T-helper 17 cell (primary cell): ENCODE measurements at regions not wholly inside any gene's neighbourhood (a gene's known extent, or its start where the extent isn't known, plus 50 kb on each side); places are given as distances from the start of the nearest gene placed in this dataset.

ENCODE experiments used
- ATAC-seq: fragments of 150-1000 bp; cut with Tn5 transposase; 2 replicates; pipeline ENCODE4 v1.10.0; 2021; ENCODE audit warnings: mild to moderate bottlenecking, moderate library complexity
- DNase-seq, 3 donors: peaks; one replicate each; pipeline versions ENCODE4 v3.0.0 to v3.0.0-alpha.2; 2020 to 2021
- H3K9me3 ChIP-seq: one replicate; pipeline ENCODE4 v1.7.0; 2013; ENCODE audit warnings: low read length, mild to moderate bottlenecking; ENCODE audit not compliant: control insufficient read depth, poor library complexity, severe bottlenecking
- H3K27ac Mint-ChIP-seq: one replicate; pipeline ENCODE4 v1.8.0; 2022; ENCODE audit warnings: mild to moderate bottlenecking, moderate library complexity, mixed read lengths
- H3K27me3 Mint-ChIP-seq: one replicate; pipeline ENCODE4 v1.8.0; 2022; ENCODE audit warnings: mixed read lengths
- H3K36me3 Mint-ChIP-seq: one replicate; pipeline ENCODE4 v1.8.0; 2022; ENCODE audit warnings: low read depth, mixed read lengths
- H3K4me1 Mint-ChIP-seq: one replicate; pipeline ENCODE4 v1.8.0; 2022; ENCODE audit warnings: mild to moderate bottlenecking, mixed read lengths
- H3K4me3 Mint-ChIP-seq: one replicate; pipeline ENCODE4 v1.8.0; 2022; ENCODE audit warnings: mild to moderate bottlenecking, moderate library complexity, mixed read lengths

DNA sequence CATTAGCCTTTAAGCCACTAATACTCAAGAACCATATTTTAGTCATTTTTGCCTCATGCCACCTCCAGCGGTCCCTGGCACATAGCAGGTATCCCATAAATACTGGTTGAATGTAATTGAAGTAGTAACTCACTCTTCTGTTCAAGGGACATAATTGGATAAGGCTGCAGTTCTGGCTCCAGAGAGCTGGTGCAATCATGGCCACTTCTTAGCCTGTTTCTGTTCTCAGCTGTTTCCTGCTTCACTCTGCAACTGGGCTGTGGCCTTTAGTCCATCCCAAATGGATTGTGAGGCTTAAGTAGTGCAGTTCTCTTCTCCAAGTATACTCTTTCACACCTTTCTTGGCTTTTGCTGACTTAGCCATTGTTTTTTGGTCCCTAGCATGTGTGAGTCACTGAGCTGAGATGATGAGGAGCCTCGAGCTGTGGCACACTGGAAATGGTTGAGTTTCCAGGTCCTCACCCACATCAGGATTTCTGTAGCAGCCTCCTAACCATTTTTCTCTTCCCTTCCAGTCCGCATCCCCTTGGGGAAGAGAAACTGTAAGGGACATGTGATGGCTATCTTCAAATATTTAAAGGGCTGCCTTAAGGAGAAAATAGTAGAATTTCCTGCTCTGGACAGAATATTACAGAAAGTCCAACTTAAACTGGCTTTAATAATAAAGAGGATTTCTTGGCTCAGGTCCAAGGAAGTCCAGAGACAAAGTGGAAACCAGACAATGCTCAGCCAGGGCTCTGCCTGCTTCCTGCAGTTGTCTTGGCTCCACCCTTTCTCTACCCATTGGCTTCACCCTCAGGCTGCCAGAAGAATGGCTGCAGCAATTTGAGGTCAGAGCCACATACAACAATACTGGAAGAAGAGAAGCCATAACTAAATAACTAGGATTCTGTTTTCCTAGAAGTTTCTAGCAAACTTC is 305.4 kb upstream of the ROPN1 start:
- peaks cover 2% of the 10 kb centered on the region for H3K36me3 Mint-ChIP-seq
- ATAC-seq (no peak), DNase-seq (no peak)
- H3K27ac Mint-ChIP-seq = no peak overlapping the region
- peaks cover 39% of the 10 kb centered on the region for H3K27me3 Mint-ChIP-seq
- H3K9me3 ChIP-seq = no peaks in the 10 kb centered on the region
- no peak overlapping the region for H3K4me3 Mint-ChIP-seq
- no peaks in the 10 kb centered on the region for H3K4me1 Mint-ChIP-seq

DNA sequence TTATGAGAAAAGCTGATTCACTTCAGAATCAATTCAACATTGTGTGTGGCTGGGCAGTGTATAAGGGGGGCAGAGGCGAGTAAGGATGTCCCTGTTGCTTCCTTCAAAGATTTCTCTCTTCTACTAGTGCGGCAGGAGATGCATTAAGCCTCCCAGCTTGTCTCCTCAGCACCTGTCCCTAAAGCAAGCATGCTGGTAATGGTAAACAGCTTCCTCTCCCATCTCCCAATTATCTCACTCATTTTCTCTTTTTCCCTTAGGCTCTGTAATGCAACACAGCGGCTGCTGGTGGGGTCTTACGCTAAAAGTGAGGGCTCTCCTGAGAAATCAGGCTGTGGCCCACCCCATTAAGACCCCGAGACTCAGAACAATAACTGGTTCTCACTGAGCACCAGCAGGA is 306.4 kb upstream of the ROPN1 start:
- no peaks in the 10 kb centered on the region for H3K4me1 Mint-ChIP-seq
- ATAC-seq = no peak

DNA sequence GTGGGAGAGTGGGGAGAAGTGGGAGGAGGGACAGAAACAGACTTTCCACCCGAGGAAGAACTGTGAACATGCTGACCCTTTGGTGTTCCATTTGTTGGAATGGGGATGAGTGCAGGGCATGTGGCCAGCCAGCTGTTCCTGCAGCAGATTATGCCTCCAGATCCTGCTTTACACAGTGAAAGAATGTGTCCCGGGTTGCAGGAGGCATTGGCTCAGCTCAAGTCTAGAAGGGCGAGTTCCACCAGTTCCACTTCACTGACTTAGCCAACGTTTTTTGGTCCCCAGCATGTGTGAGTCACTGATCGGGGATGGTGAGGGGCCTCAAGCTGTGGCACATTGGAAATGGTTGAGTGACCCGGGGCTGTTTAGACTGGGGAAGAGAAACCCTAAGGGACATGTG is 307.0 kb upstream of the ROPN1 start:
- Mint-ChIP-seq H3K27me3 (peaks cover 34% of the 10 kb centered on the region), H3K4me1 (no peaks in the 10 kb centered on the region), H3K27ac (no peak overlapping the region), H3K4me3 (no peak overlapping the region), H3K36me3 (peaks cover 2% of the 10 kb centered on the region)
- DNase-seq (no peak), ATAC-seq (no peak)
- no peaks in the 10 kb centered on the region for H3K9me3 ChIP-seq

More for the DNA sequence above, 306.4 kb upstream of the ROPN1 start:
- H3K27ac Mint-ChIP-seq = no peak overlapping the region
- no peaks in the 10 kb centered on the region for H3K9me3 ChIP-seq
- DNase-seq = no peak
- H3K4me3 Mint-ChIP-seq = no peak overlapping the region
- H3K36me3 Mint-ChIP-seq = peaks cover 2% of the 10 kb centered on the region
- peaks cover 38% of the 10 kb centered on the region for H3K27me3 Mint-ChIP-seq

DNA sequence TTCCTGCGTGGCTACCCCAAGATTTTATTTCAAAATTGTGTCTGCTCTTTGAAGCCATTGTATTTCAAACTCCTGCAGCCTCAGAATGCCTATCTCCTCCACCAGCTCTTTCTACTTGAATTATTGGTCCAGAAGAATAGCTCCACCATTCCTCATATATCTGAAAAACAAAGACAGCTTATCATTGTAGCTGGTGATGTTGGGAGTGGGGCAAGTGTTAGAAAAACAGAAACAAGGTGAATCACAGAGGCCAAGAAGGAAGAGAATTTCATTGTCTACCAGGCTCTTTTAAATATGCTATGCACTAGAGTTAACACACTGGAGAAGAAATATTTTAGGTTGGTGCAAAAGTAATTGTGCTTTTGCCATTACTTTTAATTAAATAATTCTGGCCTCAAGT is 307.9 kb upstream of the ROPN1 start:
- no peaks in the 10 kb centered on the region for H3K4me1 Mint-ChIP-seq
- no peak overlapping the region for H3K4me3 Mint-ChIP-seq
- no peaks in the 10 kb centered on the region for H3K9me3 ChIP-seq
- peaks cover 31% of the 10 kb centered on the region for H3K27me3 Mint-ChIP-seq
- H3K27ac Mint-ChIP-seq = no peak overlapping the region
- ATAC-seq (no peak), DNase-seq (no peak)
- H3K36me3 Mint-ChIP-seq = no peaks in the 10 kb centered on the region

DNA sequence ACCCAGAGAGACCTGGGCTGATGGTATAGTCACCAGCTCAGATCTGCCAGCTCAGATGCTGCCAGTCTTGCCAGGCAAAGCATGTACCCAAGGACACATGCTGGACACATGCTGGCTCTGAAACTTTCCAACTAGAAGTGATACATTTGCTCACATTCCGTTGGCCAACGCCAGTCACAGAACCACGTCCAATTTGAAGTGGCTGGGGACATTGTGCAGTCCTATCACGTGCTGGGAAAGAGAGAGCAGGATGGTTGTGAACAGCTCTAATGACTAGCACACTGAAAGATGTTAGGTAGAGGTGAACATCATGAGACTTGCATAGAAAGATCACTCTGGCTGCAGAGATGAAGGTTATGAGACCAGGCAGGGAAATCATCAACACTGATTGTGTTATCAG is 308.5 kb upstream of the ROPN1 start:
- no peak for DNase-seq
- no peak for ATAC-seq
- Mint-ChIP-seq H3K4me1 (no peaks in the 10 kb centered on the region), H3K27ac (no peak overlapping the region), H3K36me3 (no peaks in the 10 kb centered on the region), H3K4me3 (no peak overlapping the region), H3K27me3 (peaks cover 31% of the 10 kb centered on the region)
- no peaks in the 10 kb centered on the region for H3K9me3 ChIP-seq

DNA sequence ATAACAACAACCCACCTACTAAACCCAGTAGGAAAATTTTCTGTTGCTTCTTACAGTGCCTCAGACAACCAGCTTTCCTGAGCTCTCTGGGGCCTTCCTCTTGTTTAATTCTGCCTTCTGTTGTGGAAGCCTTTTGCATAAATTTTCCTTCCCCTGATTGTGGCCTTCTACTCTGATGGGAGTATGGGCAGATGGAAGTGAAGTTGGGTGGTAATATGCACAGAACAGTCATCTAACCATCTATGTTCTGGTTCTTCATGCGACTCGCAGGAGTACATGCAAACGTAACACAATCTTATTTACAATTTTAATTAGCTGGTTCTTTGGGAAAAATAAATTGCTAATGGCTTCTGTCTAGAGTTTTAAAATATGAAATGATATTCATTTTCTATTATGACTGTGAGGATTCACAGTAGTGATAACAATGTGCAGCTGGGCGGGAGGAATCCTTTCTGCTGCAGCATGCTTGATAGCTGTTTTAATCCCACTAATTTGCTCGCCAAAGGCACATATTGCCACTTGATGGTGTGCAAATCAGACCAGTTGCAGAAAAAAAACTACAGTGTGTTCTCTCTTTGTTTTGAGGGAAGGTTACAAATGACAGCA is 311.5 kb upstream of the ROPN1 start:
- Mint-ChIP-seq H3K27ac (no peak overlapping the region), H3K36me3 (no peaks in the 10 kb centered on the region), H3K4me3 (no peak overlapping the region), H3K27me3 (peaks cover 18% of the 10 kb centered on the region), H3K4me1 (no peaks in the 10 kb centered on the region)
- no peaks in the 10 kb centered on the region for H3K9me3 ChIP-seq
- DNase-seq = no peak
- no peak for ATAC-seq

DNA sequence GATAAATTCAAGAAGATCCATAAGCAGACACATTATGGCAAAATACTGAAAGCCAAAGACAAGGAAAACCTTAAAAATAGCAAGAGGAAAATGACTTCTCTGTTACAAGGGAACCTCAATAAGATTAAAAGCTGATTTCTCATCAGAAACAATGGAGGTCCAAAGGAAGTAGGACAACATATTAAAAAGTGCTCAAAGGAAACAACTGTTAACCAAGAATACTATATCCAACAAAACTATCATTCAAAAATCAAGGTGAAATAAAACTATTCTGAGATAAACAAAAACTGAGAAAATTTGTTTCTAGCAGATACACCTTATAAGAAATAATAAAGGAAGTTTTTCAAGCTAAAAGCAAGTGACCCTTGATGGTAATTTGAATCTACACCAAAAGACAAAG is 314.7 kb upstream of the ROPN1 start:
- no peak for DNase-seq
- no peaks in the 10 kb centered on the region for H3K4me1 Mint-ChIP-seq
- no peaks in the 10 kb centered on the region for H3K9me3 ChIP-seq
- no peaks in the 10 kb centered on the region for H3K36me3 Mint-ChIP-seq
- ATAC-seq = no peak
- H3K27ac Mint-ChIP-seq = no peak overlapping the region
- no peak overlapping the region for H3K4me3 Mint-ChIP-seq
- peaks cover 2% of the 10 kb centered on the region for H3K27me3 Mint-ChIP-seq

DNA sequence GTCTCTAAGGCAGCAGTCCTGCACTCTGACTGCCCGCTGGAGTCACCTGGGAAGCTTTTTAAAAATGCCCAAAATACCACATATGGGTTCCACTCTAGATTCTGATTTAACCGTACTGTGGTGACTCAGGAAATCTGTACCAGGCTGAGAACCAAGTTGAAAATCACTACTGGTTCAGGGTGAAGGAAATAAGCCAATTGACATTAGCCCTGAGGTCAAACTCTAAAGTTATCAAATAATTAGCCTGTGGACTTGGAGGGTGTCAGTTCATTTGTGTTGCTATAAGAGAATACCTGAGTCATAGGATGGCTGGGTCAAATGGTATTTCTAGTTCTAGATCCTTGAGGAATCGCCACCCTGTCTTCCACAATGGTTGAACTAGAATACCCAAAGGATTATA is 321.7 kb upstream of the ROPN1 start:
- DNase-seq = no peak
- Mint-ChIP-seq H3K27ac (no peak overlapping the region), H3K27me3 (peaks cover 6% of the 10 kb centered on the region), H3K4me1 (no peaks in the 10 kb centered on the region), H3K4me3 (no peak overlapping the region), H3K36me3 (no peaks in the 10 kb centered on the region)
- no peak for ATAC-seq
- no peaks in the 10 kb centered on the region for H3K9me3 ChIP-seq

DNA sequence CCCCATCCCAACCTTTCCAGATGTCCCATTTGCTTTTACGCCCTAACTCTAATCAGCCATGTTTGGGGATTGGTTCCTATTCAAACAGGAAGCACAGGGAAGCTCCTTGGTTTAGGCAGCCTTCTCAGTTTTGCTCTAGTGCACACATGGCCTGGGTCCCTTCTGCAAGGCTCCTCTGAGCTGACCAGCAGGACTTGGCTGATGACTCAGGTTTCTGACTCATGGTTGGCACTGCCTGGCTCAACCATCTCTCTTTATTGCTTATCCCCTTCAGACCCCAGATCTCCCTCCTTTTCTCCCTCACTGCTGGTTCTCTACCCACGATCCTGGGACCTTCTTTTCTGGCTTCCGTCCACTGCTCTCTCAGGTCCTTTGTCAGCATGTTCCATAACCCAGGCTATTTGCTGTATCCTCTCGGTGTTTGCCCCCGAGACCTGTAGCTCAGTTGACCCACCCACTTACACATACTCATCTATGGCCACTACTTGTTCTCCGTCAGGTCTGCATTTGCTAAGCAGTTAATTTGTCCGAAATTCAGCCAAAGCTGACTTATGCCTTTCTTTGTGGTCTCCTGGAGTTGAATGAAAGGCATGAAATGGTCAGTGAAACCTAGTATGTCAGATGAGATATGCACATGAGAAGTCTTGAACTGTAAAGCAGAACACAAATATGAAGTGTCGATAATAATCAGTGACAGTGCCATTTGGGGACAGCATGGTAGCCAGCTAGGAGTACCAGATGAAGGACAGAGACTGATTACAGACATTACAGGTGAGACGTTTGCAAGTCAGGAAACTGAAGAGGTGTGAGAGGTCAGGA is 323.5 kb upstream of the ROPN1 start:
- no peak overlapping the region for H3K27ac Mint-ChIP-seq
- no peak overlapping the region for H3K4me3 Mint-ChIP-seq
- DNase-seq = no peak
- H3K36me3 Mint-ChIP-seq = no peaks in the 10 kb centered on the region
- ATAC-seq = no peak
- H3K9me3 ChIP-seq = no peaks in the 10 kb centered on the region
- no peaks in the 10 kb centered on the region for H3K4me1 Mint-ChIP-seq
- peaks cover 11% of the 10 kb centered on the region for H3K27me3 Mint-ChIP-seq

DNA sequence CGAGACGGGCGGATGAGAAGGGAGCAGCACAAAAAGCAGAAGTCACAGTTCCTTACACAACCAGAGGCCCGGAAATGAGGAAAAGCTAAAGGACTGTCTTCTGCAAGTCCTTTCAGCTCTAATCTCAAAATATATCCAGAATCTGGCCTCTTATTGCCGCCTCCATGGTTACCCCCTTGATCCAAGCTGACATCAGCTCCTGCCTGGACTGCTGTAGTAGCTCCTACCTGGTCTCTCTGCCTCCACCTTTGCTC is 324.0 kb upstream of the ROPN1 start:
- peaks cover 16% of the 10 kb centered on the region for H3K27me3 Mint-ChIP-seq
- H3K4me1 Mint-ChIP-seq = no peaks in the 10 kb centered on the region
- ATAC-seq = no peak
- no peaks in the 10 kb centered on the region for H3K9me3 ChIP-seq
- no peak overlapping the region for H3K27ac Mint-ChIP-seq
- no peak for DNase-seq
- no peaks in the 10 kb centered on the region for H3K36me3 Mint-ChIP-seq
- H3K4me3 Mint-ChIP-seq = no peak overlapping the region

DNA sequence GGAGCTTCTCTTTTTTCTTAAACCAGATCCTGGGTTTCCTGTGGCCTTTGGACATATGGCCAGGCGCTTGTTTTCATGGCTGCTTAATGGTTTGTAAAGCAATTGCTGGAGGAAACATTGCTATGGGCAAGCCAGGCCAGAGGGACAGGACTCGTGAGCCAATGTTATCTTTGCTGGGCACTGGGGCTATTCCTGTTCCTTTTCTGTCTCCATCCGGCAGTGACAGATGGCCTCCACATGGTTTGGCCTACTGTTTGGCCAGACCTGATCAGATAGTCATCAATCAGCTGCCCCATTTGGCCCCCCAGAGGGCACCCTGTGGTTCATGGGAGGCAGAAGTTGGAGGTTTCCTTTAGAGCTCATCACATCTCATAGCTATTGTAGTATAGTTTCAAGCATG is 326.1 kb upstream of the ROPN1 start:
- H3K4me1 Mint-ChIP-seq = no peaks in the 10 kb centered on the region
- H3K27me3 Mint-ChIP-seq = peaks cover 35% of the 10 kb centered on the region
- H3K36me3 Mint-ChIP-seq = no peaks in the 10 kb centered on the region
- DNase-seq (no peak), ATAC-seq (no peak)
- H3K9me3 ChIP-seq = no peaks in the 10 kb centered on the region
- no peak overlapping the region for H3K27ac Mint-ChIP-seq
- H3K4me3 Mint-ChIP-seq = no peak overlapping the region

DNA sequence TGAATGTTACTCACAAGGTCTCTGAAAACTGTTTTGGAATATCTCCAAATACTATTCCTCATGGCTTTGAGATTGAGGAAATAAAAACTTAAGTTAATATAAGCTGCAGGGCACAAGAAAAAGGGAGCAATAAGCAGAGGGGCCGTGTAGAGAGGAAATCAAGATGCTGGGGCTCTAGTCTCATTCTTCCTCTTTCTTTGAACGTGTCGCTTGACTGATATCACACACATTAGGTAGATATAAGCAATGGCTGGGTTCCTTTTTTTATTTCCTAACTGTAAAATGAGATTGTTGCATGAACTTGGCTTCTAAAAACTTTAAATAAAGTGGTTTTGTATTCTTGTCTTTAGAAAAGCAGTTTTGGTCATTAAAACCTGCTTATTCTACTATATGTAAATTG is 326.7 kb upstream of the ROPN1 start:
- no peak overlapping the region for H3K4me3 Mint-ChIP-seq
- H3K27me3 Mint-ChIP-seq = peaks cover 38% of the 10 kb centered on the region
- DNase-seq = no peak
- no peaks in the 10 kb centered on the region for H3K36me3 Mint-ChIP-seq
- no peak overlapping the region for H3K27ac Mint-ChIP-seq
- ATAC-seq = no peak
- no peaks in the 10 kb centered on the region for H3K9me3 ChIP-seq
- no peaks in the 10 kb centered on the region for H3K4me1 Mint-ChIP-seq

DNA sequence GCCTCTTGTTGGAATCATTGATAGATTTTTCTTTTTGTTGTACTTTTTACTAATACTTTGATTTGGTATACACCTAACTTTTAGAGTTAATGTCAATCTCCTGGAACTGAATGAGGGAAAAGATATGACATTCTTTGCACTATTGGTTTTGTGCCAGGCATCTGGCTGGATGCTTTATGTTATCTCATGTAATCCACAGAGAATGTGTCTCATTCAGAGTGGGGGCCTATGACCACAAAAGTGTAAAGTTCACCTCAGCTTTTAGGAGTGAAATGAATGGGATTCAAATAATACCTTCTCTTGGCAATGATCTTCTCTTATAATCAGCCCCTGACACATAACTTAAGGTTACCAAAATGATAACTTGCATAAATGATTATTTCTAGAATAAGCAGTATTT is 329.1 kb upstream of the ROPN1 start:
- no peaks in the 10 kb centered on the region for H3K9me3 ChIP-seq
- Mint-ChIP-seq H3K4me3 (no peak overlapping the region), H3K36me3 (no peaks in the 10 kb centered on the region), H3K27me3 (peaks cover 44% of the 10 kb centered on the region), H3K4me1 (no peaks in the 10 kb centered on the region), H3K27ac (no peak overlapping the region)
- no peak for ATAC-seq
- no peak for DNase-seq
